HG03175 (cell line): ENCODE measurements at regions not wholly inside any gene's neighbourhood (a gene's known extent, or its start where the extent isn't known, plus 50 kb on each side); places are given as distances from the start of the nearest gene placed in this dataset.

Experiments used
- ATAC-seq: cut with Tn5 transposase; IDR thresholded peaks from one replicate; pipeline ENCODE4 v1.9.1; 2021; ENCODE audit warnings: mild to moderate bottlenecking, moderate library complexity; ENCODE audit not compliant: unreplicated experiment

GRCh38 chr5:92390657-92391056 is 1007.5 kb upstream of the ARRDC3 start:
- no peak for ATAC-seq

- ATAC-seq: no peak
These were observed 997.1 kb upstream of the ARRDC3 start for GRCh38 chr5:92380069-92380770.

GRCh38 chr5:92378966-92379611 is 996.0 kb upstream of the ARRDC3 start:
- no peak for ATAC-seq

- ATAC-seq: no peak
These were observed 991.7 kb upstream of the ARRDC3 start for GRCh38 chr5:92374859-92375258.

- no peak for ATAC-seq
These were observed 989.6 kb upstream of the ARRDC3 start for GRCh38 chr5:92372766-92373165.

- ATAC-seq: no peak
These were observed 988.7 kb upstream of the ARRDC3 start for GRCh38 chr5:92371889-92372235.

- no peak for ATAC-seq
These were observed 988.2 kb upstream of the ARRDC3 start for GRCh38 chr5:92371171-92371888.

- no peak for ATAC-seq
These were observed 986.9 kb upstream of the ARRDC3 start for GRCh38 chr5:92370032-92370431.

- no peak for ATAC-seq
These were observed 986.5 kb upstream of the ARRDC3 start for GRCh38 chr5:92369587-92369986.

- ATAC-seq: no peak
These were observed 982.0 kb upstream of the ARRDC3 start for GRCh38 chr5:92364986-92365550.

GRCh38 chr5:92353107-92354030 is 970.3 kb upstream of the ARRDC3 start:
- ATAC-seq: no peak

GRCh38 chr5:92337772-92338234 is 954.7 kb upstream of the ARRDC3 start:
- ATAC-seq: no peak

- no peak for ATAC-seq
These were observed 948.9 kb upstream of the ARRDC3 start for GRCh38 chr5:92332039-92332438.

GRCh38 chr5:92330365-92330764 is 947.2 kb upstream of the ARRDC3 start:
- ATAC-seq: no peak

GRCh38 chr5:92329759-92330158 is 946.6 kb upstream of the ARRDC3 start:
- no peak for ATAC-seq

- ATAC-seq: no peak
These were observed 945.6 kb upstream of the ARRDC3 start for GRCh38 chr5:92328584-92329259.

GRCh38 chr5:92320446-92320845 is 937.3 kb upstream of the ARRDC3 start:
- no peak for ATAC-seq

- ATAC-seq: no peak
These were observed 930.3 kb upstream of the ARRDC3 start for GRCh38 chr5:92313385-92313784.

- ATAC-seq: no peak
These were observed 926.3 kb upstream of the ARRDC3 start for GRCh38 chr5:92309336-92309991.

- no peak for ATAC-seq
These were observed 925.6 kb upstream of the ARRDC3 start for GRCh38 chr5:92308679-92309078.
